ENCODE measurements at regions not wholly inside any gene's neighbourhood (a gene's known extent, or its start where the extent isn't known, plus 50 kb on each side); places are given as distances from the start of the nearest gene placed in this dataset.

GRCh38 chr1:87586501-87586900, 257.8 kb downstream of the LMO4 start:
- DNase-seq (ENCODE audit: low spot score in 2 of 2): no peak
- 85 to 89% methylated on average over 3 of the region's 3 CpGs for WGBS, 2 donors
- no peak overlapping the region for H3K4me3 ChIP-seq (ENCODE audit: low read depth, poor library complexity, severe bottlenecking)
- intact Hi-C loops (cut with DNase I; ENCODE audit: low total_unique reads): no loop called here
- TF ChIP-seq, protein P1, sequence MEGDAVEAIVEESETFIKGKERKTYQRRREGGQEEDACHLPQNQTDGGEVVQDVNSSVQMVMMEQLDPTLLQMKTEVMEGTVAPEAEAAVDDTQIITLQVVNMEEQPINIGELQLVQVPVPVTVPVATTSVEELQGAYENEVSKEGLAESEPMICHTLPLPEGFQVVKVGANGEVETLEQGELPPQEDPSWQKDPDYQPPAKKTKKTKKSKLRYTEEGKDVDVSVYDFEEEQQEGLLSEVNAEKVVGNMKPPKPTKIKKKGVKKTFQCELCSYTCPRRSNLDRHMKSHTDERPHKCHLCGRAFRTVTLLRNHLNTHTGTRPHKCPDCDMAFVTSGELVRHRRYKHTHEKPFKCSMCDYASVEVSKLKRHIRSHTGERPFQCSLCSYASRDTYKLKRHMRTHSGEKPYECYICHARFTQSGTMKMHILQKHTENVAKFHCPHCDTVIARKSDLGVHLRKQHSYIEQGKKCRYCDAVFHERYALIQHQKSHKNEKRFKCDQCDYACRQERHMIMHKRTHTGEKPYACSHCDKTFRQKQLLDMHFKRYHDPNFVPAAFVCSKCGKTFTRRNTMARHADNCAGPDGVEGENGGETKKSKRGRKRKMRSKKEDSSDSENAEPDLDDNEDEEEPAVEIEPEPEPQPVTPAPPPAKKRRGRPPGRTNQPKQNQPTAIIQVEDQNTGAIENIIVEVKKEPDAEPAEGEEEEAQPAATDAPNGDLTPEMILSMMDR (IDR thresholded peaks at IDR 0.05): no peak
- no peak for TF ChIP-seq POLR2A (IDR thresholded peaks at IDR 0.05)

- no peak for DNase-seq (ENCODE audit: low spot score in 2 of 2)
- H3K4me3 ChIP-seq (ENCODE audit: low read depth, poor library complexity, severe bottlenecking): no peak overlapping the region
- WGBS, 2 donors: 45 to 55% methylated on average over 4 of the region's 4 CpGs
- TF ChIP-seq POLR2A (IDR thresholded peaks at IDR 0.05): no peak
- TF ChIP-seq, protein P1 (IDR thresholded peaks at IDR 0.05): no peak
- intact Hi-C loops (cut with DNase I; ENCODE audit: low total_unique reads): no loop called here
Observed at GRCh38 chr1:87588495-87588894, 259.8 kb downstream of the LMO4 start.

DNA sequence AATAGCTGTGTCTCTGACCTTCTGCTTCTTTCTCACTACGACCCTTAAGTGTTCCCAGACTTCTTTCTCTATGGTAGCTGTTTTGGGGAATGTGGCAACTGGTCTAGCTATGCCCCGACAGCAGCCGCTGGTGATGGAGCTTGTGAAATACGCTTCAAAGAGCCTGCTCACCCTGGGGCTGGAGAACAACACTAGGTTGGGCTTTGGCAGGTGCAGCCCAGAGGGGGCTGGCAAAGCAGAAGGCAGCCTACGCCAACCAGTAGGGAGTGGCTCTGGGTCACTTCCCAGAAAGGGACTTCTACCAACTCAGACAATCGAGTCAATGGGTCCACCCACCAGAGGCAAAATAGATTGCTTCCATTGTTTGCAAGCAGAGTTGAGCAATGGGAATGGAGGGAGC, 262.8 kb downstream of the LMO4 start:
- no peak for DNase-seq (ENCODE audit: low spot score in 2 of 2)
- TF ChIP-seq, protein P1 (IDR thresholded peaks at IDR 0.05): no peak
- TF ChIP-seq POLR2A (IDR thresholded peaks at IDR 0.05): no peak
- intact Hi-C loops (cut with DNase I; ENCODE audit: low total_unique reads): no loop called here
- WGBS, 2 donors: 42 to 51% methylated on average over 6 of the region's 6 CpGs
- H3K4me3 ChIP-seq (ENCODE audit: low read depth, poor library complexity, severe bottlenecking): no peak overlapping the region

GRCh38 chr1:87592156-87592555, 263.5 kb downstream of the LMO4 start:
- intact Hi-C loops (cut with DNase I; ENCODE audit: low total_unique reads): no loop called here
- 93 to 98% methylated on average over 2 of the region's 2 CpGs for WGBS, 2 donors
- no peak overlapping the region for H3K4me3 ChIP-seq (ENCODE audit: low read depth, poor library complexity, severe bottlenecking)
- TF ChIP-seq, protein P1 (IDR thresholded peaks at IDR 0.05): no peak
- TF ChIP-seq POLR2A (IDR thresholded peaks at IDR 0.05): no peak
- DNase-seq (ENCODE audit: low spot score in 2 of 2): no peak

DNA sequence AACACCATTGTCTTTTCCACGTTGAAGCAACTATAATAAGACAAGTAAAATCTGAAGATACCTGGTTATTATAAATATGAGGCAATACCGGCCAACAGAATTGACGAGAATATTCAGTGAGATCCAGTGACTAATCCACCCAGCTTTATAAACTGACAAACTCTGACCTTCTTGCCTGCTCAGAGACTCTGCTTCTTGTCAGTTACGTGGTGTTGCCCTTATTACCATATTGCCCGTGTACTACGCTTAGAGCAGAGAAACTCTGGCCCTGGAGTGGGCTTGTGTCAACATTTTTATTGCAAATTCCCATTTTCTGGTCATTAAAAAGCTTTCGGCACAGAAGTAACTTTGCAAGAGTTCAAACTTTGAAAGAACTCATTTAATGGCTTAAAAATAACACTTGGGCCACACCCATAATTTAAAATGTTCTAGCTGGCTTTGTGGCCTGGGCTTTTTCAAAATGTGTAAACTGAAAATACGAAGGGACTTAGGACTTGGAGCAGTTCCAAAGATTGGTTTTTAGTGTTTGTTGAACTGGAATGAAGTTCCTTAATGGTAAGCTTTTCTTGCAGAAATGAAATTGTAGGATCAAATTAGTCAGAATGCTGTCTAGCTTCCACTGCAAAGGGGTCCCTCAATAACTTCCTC, 266.2 kb downstream of the LMO4 start:
- 49 to 53% methylated on average over 8 of the region's 8 CpGs for WGBS, 2 donors
- no peak for DNase-seq (ENCODE audit: low spot score in 2 of 2)
- intact Hi-C loops (cut with DNase I; ENCODE audit: low total_unique reads): no loop called here
- no peak overlapping the region for H3K4me3 ChIP-seq (ENCODE audit: low read depth, poor library complexity, severe bottlenecking)
- TF ChIP-seq, protein P1 (IDR thresholded peaks at IDR 0.05): no peak
- TF ChIP-seq POLR2A (IDR thresholded peaks at IDR 0.05): no peak

- WGBS, 2 donors: 58 to 77% methylated on average over 3 of the region's 3 CpGs
- H3K4me3 ChIP-seq (ENCODE audit: low read depth, poor library complexity, severe bottlenecking): no peak overlapping the region
- intact Hi-C loops (cut with DNase I; ENCODE audit: low total_unique reads): no loop called here
- DNase-seq (ENCODE audit: low spot score in 2 of 2): no peak
- TF ChIP-seq POLR2A (IDR thresholded peaks at IDR 0.05): no peak
- TF ChIP-seq, protein P1 (IDR thresholded peaks at IDR 0.05): no peak
Observed at GRCh38 chr1:87595384-87595781, 266.7 kb downstream of the LMO4 start.

All from lower leg skin (tissue), 4 donors.